ENCODE measurements at regions not wholly inside any gene's neighbourhood (a gene's known extent, or its start where the extent isn't known, plus 50 kb on each side); places are given as distances from the start of the nearest gene placed in this dataset.

GRCh38 chr3:124409650-124410275 lies 320.5 kb upstream of the UMPS start:
- DNase-seq (ENCODE audit: low read depth) = no peak

DNA sequence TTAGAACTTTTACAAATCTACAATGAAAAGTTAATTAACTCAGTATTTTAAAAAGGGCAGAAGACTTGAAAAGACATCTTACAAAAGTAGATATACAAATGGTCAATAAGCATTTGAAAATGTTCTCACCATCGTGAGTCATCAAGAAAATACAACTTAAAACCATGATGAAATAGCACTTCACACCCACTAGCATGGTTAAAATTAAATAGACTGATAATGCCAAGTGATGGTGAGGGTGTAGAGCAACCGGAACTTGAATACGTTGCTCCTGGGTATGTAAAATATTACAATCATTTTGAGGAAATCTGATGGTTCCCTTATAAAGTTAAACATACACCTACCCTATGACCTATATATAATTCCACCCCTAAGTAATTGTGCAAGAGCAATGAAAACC lies 319.8 kb upstream of the UMPS start:
- no peak for DNase-seq (ENCODE audit: low read depth)

DNA sequence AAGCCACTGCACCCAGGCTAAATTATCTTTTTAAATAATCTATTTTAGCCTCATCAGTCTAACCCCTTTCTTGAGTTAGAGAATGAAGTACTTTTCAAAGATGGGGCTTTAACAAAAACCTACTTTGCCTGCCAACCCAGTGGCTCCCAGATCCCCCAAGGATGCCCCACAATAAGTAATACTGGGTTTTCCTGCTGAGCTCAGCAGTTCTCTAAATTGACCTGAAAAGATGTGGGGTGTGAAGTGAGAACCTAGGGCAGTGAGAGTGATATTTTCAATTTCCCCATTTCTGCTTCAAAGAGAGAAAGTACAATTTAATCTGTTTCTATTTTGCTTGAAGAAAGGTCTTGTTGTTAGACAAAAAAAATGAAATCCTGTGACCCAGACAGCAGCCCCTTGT lies 318.5 kb upstream of the UMPS start:
- no peak for DNase-seq (ENCODE audit: low read depth)

DNA sequence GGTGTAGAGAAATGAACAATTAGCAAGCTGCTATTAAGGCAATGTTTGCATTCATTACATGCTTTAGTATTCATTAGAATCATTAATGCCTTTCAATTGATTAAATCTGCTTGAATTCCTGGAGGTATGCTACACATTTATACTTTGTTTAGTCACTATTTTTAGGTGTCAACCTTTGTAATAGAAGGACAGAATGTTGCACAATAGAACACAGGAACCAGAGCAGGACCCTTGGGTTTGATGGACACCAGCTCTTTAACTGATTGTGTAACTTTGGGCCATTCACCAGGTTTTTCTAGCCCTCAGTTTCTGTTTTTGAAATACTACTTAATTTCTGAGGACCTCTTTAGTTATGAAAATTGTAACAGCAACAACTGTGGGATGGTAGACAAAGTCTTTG lies 317.6 kb upstream of the UMPS start:
- no peak for DNase-seq (ENCODE audit: low read depth)

DNA sequence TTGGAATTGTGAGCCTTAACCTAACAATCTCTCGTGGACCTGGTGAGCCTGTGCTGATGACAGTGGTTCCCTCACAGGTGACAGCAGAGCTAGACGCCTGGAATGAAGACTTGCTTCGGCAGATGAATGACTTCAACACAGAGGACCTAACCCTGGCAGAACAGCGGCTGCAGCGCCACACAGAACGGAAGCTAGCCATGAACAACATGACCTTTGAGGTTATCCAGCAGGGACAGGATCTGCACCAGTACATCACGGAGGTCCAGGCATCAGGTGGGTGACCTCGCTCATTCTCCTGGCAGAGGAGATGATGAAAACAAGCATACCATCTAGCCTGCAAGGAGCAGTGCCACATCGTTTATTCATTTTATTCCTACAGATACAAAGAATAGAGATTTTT lies 316.9 kb upstream of the UMPS start:
- no peak for DNase-seq (ENCODE audit: low read depth)

DNA sequence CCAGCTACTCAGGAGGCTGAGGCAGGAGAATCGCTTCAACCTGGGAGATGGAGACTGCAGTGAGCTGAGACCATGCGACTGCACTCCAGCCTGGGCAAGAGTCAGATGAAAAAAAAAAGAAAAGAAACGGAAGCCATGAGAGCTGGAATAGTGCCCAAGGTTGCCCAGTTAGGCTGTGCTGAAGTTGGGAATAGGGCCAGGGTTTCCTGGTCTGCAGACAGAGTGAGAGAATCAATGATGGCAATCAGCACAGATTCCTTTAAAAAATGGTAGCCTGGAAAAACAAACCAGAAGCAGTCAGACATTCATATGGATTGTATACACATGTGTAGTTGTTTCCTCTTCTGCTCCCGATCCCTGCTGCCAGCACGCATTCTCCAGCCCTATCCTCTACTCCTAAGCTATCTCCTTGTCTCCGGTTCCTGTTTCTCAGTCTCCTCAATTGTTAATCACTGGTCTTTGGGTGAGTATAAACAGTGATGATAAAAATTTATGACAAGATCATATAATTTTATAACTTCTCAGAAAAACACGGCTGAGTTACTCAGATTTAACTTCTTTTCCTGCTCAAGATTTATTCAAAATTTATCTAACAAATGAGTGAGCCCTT lies 316.2 kb upstream of the UMPS start:
- no peak for DNase-seq (ENCODE audit: low read depth)

- no peak for DNase-seq (ENCODE audit: low read depth)
Measured at GRCh38 chr3:124415446-124415960, 314.7 kb upstream of the UMPS start.

DNA sequence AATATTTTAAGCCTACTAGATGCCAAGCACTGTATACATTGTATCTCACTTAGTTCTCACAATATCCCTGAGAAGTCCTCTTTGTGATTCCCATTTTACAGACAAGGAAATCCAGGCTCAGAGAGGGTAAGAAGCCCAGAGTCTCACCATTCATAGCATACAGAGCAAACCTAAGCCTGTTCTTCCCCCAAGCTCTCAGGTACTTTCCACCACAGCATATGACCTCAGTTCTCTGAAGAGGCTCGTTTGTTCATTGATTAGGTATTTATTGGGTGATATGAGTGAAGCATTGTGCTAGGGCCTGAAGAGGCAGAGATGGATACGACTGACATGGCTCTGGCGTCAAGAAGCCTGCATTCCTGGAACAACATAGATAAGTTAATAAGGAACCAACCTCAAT lies 310.9 kb upstream of the UMPS start:
- no peak for DNase-seq (ENCODE audit: low read depth)

- DNase-seq (ENCODE audit: low read depth) = no peak
Measured at GRCh38 chr3:124420392-124420791, 309.9 kb upstream of the UMPS start.

DNA sequence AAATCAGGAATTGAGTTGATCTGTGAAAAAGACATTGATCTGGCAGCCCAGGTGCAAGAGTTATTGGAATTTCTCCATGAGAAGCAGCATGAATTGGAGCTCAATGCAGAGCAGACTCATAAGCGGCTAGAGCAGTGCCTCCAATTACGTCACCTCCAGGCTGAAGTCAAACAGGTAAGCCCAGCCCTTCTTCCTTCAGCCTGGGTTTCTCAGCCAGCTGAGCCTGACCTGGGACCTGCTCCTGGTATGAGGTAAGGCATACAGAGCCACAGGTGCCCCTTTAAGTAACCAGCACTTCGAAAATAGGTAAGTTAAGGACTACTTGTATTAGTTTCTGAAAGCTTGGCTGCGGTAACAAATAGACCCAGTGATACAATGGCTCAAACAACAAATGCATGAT lies 307.4 kb upstream of the UMPS start:
- no peak for DNase-seq (ENCODE audit: low read depth)

GRCh38 chr3:124424396-124424795 lies 305.9 kb upstream of the UMPS start:
- DNase-seq (ENCODE audit: low read depth) = no peak

DNA sequence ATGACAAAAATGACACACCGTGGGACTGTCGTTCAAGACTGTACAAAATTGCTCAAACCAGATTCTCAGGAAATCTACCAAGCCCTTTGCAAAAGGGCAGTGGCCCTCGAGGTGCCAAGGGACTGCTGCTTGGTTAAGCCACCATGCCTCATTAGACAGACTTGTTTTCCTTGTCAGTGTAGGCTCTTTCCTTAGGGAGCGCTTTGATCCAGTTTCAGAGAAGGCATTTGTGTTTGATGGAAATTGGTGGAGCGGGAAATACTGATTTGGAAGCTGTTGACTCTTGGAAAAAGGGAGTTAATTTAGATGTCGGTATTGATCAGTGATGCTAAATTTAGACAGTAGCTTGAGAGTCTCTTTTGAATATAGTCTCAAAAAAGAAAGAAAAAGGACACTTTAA lies 304.3 kb upstream of the UMPS start:
- DNase-seq (ENCODE audit: low read depth) = no peak

DNA sequence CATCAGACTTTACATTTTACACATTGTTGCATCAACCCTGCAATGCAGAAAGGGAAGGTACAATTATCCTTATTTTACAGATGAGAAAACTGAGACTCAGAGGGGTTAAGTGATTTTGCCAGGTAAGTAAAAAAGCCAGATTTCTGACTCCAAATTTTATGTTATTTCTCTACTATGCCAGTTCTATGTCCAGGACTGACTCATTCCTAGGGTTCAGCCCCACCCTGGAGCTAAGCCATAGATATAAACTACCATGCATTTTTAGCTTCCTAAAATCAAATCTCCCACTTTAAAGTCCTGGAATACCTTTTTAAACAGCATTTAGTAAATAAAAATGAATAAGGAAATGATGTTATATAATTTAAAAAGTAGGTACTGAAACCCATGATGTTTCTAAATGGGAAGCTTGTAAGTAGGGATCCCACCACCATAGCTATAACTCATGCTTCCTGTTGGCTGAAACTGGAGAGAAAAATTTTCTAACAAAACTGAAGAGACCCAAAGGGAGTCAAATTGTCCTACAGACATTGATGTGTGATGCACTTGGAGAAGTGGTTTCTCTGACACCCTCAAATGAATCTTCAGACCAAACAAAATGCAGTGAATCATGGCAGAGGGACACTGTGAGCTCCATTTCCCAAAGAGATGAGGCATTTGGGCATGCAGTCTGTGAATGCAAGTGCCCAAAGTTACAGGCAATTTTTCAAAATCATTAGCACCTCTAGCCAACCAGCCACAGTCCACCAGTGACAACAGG lies 301.7 kb upstream of the UMPS start:
- no peak for DNase-seq (ENCODE audit: low read depth)

- no peak for DNase-seq (ENCODE audit: low read depth)
Measured at GRCh38 chr3:124429129-124429815, 301.0 kb upstream of the UMPS start.

GRCh38 chr3:124431331-124431994 lies 298.8 kb upstream of the UMPS start:
- DNase-seq (ENCODE audit: low read depth) = no peak

- no peak for DNase-seq (ENCODE audit: low read depth)
Measured at GRCh38 chr3:124434176-124434575, 296.1 kb upstream of the UMPS start.

GRCh38 chr3:124435467-124435866 lies 294.8 kb upstream of the UMPS start:
- no peak for DNase-seq (ENCODE audit: low read depth)

DNA sequence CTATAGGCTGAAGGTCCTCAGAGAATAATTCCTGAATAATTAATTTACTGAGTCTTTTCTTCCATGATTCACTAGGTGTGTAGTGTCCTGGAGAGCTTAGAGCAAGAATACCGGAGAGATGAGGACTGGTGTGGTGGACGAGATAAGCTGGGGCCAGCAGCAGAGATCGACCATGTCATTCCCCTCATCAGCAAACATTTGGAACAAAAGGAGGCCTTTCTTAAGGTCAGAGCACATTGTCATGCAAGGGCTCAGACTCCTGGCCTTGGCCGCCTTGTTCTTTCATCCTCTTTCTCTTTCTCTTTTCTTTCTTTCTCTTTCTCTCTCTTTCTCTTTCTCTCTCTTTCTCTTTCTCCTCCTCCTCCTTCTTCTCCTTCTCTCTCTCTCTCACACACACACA lies 291.4 kb upstream of the UMPS start:
- no peak for DNase-seq (ENCODE audit: low read depth)

DNA sequence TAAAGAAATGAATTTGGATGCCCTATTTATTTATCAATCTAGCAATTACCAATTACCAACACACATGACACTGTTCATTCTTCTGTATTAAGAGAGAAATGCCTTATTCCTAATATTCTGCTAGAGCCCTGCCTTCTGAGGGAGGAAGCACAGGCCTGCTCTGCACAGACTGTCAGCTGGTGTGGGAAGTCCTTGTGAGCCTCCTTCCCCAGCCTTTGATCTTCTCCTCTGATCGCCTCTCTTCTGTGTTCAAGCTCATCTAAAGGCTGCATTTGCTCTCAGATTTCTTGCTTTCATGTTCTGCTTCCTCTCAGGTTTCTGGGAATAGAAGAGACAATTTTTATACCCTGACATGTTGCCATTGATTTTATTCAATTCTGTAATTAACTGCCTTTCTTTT lies 290.6 kb upstream of the UMPS start:
- no peak for DNase-seq (ENCODE audit: low read depth)

DNA sequence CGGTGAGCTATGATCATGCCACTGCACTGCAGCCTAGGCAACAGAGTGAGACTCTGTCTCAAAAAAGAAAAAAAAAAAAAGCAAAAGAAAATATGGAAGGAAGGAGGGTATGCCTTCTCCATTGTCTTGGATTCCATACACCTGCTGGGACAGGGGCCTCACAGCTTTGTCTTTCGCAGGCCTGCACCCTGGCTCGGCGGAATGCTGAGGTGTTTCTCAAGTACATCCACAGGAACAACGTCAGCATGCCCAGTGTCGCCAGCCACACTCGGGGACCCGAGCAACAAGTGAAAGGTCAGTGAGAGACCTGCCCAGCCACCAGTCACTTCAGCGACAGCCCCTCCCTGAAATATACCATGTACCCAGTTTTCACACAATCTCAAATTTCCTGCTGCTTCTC lies 288.5 kb upstream of the UMPS start:
- no peak for DNase-seq (ENCODE audit: low read depth)

- no peak for DNase-seq (ENCODE audit: low read depth)
Measured at GRCh38 chr3:124442463-124442862, 287.8 kb upstream of the UMPS start.

DNA sequence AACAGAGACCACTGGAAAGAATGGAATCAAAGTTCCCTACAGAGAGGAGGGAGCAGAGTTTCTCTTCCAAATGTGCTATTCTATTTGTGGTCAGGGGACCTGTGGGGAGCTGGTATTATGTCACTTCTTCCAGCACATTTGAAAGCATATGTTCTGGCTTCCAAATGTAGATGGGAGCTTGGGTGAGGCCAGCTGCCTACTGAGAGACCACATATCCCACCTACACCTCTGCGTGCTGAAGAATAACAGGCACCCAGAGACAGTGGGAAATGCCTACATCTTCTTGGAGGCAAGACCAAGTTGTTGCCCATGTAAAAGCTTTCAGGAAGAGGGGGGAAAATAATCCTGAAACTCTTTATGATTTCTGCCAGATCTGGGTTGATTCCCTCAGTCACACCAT lies 286.8 kb upstream of the UMPS start:
- DNase-seq (ENCODE audit: low read depth) = no peak
